Liver (tissue), 7 donors: ENCODE measurements at regions not wholly inside any gene's neighbourhood (a gene's known extent, or its start where the extent isn't known, plus 50 kb on each side); places are given as distances from the start of the nearest gene placed in this dataset.
A peak's percentile ranks its signal among the peaks of the same experiment; 100 is the strongest.

Experiments
- DNase-seq: peaks from one replicate; pipeline ENCODE4 v3.0.0-alpha.2; 2017; ENCODE audit warnings: low spot score
- H3K27ac ChIP-seq, 2 donors: one replicate each; pipeline ENCODE4 v1.7.0; 2013; ENCODE audit warnings: inconsistent platforms in 2 of 2, low read length in 2 of 2, control low read depth in 1 of 2, low read depth in 1 of 2, mild to moderate bottlenecking in 1 of 2
- H3K27me3 ChIP-seq, 4 donors: one replicate each; pipeline versions ENCODE4 v1.6.1 to v1.7.0; 2013; ENCODE audit warnings: low read length in 3 of 4, inconsistent platforms in 1 of 4, mild to moderate bottlenecking in 1 of 4, moderate library complexity in 1 of 4; ENCODE audit not compliant: control insufficient read depth in 4 of 4, insufficient read depth in 4 of 4
- H3K36me3 ChIP-seq, 4 donors: one replicate each; pipeline versions ENCODE4 v1.6.1 to v1.7.0; 2013; ENCODE audit warnings: low read length in 3 of 4, mild to moderate bottlenecking in 3 of 4, low read depth in 1 of 4, moderate library complexity in 1 of 4; ENCODE audit not compliant: control insufficient read depth in 4 of 4, insufficient read depth in 3 of 4
- H3K4me1 ChIP-seq, 4 donors: one replicate each; pipeline versions ENCODE4 v1.6.1 to v1.7.0; 2013; ENCODE audit warnings: low read length in 3 of 4, mild to moderate bottlenecking in 3 of 4, moderate library complexity in 1 of 4; ENCODE audit not compliant: control insufficient read depth in 4 of 4, insufficient read depth in 4 of 4
- H3K4me3 ChIP-seq, 3 donors: one replicate each; pipeline versions ENCODE4 v1.6.1 to v1.7.0; 2013; ENCODE audit warnings: low read length in 3 of 3, control low read depth in 1 of 3, low read depth in 1 of 3, mild to moderate bottlenecking in 1 of 3
- H3K9ac ChIP-seq, 2 donors: one replicate each; pipeline ENCODE4 v1.7.0; 2013; ENCODE audit warnings: low read length in 2 of 2, mild to moderate bottlenecking in 2 of 2, moderate library complexity in 2 of 2, control low read depth in 1 of 2, low read depth in 1 of 2
- H3K9me3 ChIP-seq, 4 donors: one replicate each; pipeline versions ENCODE4 v1.6.1 to v1.7.0; 2013; ENCODE audit warnings: low read length in 3 of 4; ENCODE audit not compliant: control insufficient read depth in 4 of 4
- EGR1 ChIP-seq, 2 donors: IDR thresholded peaks; 2 replicates each; pipeline ENCODE4 v1.6.1; 2016 to 2018; ENCODE audit warnings: antibody characterized with exemption in 2 of 2, low read depth in 2 of 2
- FOXA2 ChIP-seq: IDR thresholded peaks from 2 replicates; pipeline ENCODE4 v1.6.1; 2016; ENCODE audit warnings: antibody characterized with exemption
- GABPA ChIP-seq, 2 donors: IDR thresholded peaks in 1 of 2; conservative IDR thresholded peaks in 1 of 2; 2 replicates each; pipeline ENCODE4 v1.6.1; 2016; ENCODE audit warnings: antibody characterized with exemption in 2 of 2, mild to moderate bottlenecking in 1 of 2, moderate library complexity in 1 of 2
- HNF4A ChIP-seq, 2 donors: conservative IDR thresholded peaks; 2 replicates each; pipeline ENCODE4 v1.6.1; 2016; ENCODE audit warnings: antibody characterized with exemption in 2 of 2, mild to moderate bottlenecking in 2 of 2
- HNF4G ChIP-seq: IDR thresholded peaks from 2 replicates; pipeline ENCODE4 v1.6.1; 2016; ENCODE audit warnings: antibody characterized with exemption
- JUND ChIP-seq, 2 donors: IDR thresholded peaks; 2 replicates each; pipeline ENCODE4 v1.6.1; 2016; ENCODE audit warnings: antibody characterized with exemption in 2 of 2
- MAX ChIP-seq: IDR thresholded peaks from 2 replicates; pipeline ENCODE4 v1.6.1; 2016; ENCODE audit warnings: antibody characterized with exemption
- RAD21 ChIP-seq, 2 donors: IDR thresholded peaks; 2 replicates each; pipeline ENCODE4 v1.6.1; 2016; ENCODE audit warnings: antibody characterized with exemption in 2 of 2, mild to moderate bottlenecking in 2 of 2
- REST ChIP-seq: IDR thresholded peaks from 2 replicates; pipeline ENCODE4 v1.6.1; 2016; ENCODE audit warnings: antibody characterized with exemption, mild to moderate bottlenecking
- RXRA ChIP-seq, 2 donors: IDR thresholded peaks; 2 replicates each; pipeline ENCODE4 v1.6.1; 2017 to 2018; ENCODE audit warnings: antibody characterized with exemption in 2 of 2, mild to moderate bottlenecking in 1 of 2
- SP1 ChIP-seq: IDR thresholded peaks from 2 replicates; pipeline ENCODE4 v1.6.1; 2018; ENCODE audit warnings: antibody characterized with exemption, mild to moderate bottlenecking
- TAF1 ChIP-seq: conservative IDR thresholded peaks from 2 replicates; pipeline ENCODE4 v1.6.1; 2016; ENCODE audit warnings: antibody characterized with exemption, mild to moderate bottlenecking
- YY1 ChIP-seq: IDR thresholded peaks from 2 replicates; pipeline ENCODE4 v1.6.1; 2016; ENCODE audit warnings: antibody characterized with exemption, mild to moderate bottlenecking
- WGBS: extraction: QIAGEN DNeasy Blood & Tissue Kit; methylation state at CpG from one replicate; pipeline ENCODE4 v1.1.7; 2013; 5-methylcytosine and 5-hydroxymethylcytosine counted together
- TF ChIP-seq, protein P1 (sequence below): IDR thresholded peaks from 2 replicates; pipeline ENCODE4 v1.6.1; 2016; ENCODE audit warnings: antibody characterized with exemption
- TF ChIP-seq, protein P2 (sequence below): IDR thresholded peaks from 2 replicates; pipeline ENCODE4 v1.6.1; 2016; ENCODE audit warnings: antibody characterized with exemption
- donor health status: healthy.
- donor health status: healthy.
- donor health status: healthy.
- donor health status: healthy.

DNA sequence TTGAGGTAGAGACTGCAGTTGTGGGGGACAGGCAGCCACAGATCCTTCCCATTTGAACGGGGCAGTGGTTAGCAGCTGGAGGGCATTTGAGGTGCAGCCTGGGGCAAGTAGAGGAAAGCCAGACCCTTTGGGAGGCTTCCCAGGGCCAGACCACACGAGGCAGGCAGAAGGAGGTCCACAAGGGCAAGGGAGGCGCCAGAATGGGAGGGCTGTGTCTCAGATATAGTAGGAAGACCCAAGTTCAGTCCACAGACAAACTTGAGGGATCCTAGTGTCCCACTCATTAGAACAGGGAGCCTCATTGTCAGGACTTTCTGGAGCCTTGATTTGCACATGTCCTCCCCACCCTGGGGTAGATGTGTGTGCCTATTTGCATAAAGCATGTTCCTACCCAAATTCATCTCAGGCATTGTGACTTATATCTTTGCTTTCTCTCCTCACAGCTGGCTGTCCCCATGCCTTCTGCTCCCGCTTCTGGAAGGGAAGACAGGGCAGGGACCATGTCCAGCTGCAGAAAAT is 166.0 kb downstream of the VEGFA start (continued):
- TF ChIP-seq, protein P1, sequence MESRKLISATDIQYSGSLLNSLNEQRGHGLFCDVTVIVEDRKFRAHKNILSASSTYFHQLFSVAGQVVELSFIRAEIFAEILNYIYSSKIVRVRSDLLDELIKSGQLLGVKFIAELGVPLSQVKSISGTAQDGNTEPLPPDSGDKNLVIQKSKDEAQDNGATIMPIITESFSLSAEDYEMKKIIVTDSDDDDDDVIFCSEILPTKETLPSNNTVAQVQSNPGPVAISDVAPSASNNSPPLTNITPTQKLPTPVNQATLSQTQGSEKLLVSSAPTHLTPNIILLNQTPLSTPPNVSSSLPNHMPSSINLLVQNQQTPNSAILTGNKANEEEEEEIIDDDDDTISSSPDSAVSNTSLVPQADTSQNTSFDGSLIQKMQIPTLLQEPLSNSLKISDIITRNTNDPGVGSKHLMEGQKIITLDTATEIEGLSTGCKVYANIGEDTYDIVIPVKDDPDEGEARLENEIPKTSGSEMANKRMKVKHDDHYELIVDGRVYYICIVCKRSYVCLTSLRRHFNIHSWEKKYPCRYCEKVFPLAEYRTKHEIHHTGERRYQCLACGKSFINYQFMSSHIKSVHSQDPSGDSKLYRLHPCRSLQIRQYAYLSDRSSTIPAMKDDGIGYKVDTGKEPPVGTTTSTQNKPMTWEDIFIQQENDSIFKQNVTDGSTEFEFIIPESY = no peak
- TF ChIP-seq FOXA2 = no peak
- TF ChIP-seq SP1 = no peak
- TF ChIP-seq TAF1 = no peak
- TF ChIP-seq HNF4G = no peak

GRCh38 chr6:43934803-43935602 is 165.0 kb downstream of the VEGFA start:
- H3K9me3 ChIP-seq = no peaks in the 10 kb centered on the region
- no peak overlapping the region for H3K27ac ChIP-seq
- no peaks in the 10 kb centered on the region for H3K27me3 ChIP-seq
- 77% methylated on average over 9 of the region's 9 CpGs for WGBS
- DNase-seq = no peak
- H3K36me3 ChIP-seq = no peaks in the 10 kb centered on the region
- H3K9ac ChIP-seq = no peak overlapping the region
- H3K4me3 ChIP-seq = no peak overlapping the region
- no peaks in the 10 kb centered on the region for H3K4me1 ChIP-seq
- TF ChIP-seq RAD21 (IDR thresholded peaks at IDR 0.05) = no peak
- TF ChIP-seq, protein P2, sequence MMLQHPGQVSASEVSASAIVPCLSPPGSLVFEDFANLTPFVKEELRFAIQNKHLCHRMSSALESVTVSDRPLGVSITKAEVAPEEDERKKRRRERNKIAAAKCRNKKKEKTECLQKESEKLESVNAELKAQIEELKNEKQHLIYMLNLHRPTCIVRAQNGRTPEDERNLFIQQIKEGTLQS = no peak
- no peak for TF ChIP-seq EGR1 (IDR thresholded peaks at IDR 0.05; ENCODE audit: low read depth in 2 of 2)
- TF ChIP-seq JUND (IDR thresholded peaks at IDR 0.05) = no peak
- TF ChIP-seq GABPA (IDR thresholded peaks at IDR 0.05 in 1 of 2, conservative IDR thresholded peaks at IDR 0.05 in 1 of 2) = no peak
- TF ChIP-seq YY1 = no peak
- no peak for TF ChIP-seq REST
- no peak for TF ChIP-seq TAF1
- peak in 1 of 2 donors; percentile 49 for TF ChIP-seq HNF4A (conservative IDR thresholded peaks at IDR 0.05)
- TF ChIP-seq MAX = no peak
- TF ChIP-seq RXRA (IDR thresholded peaks at IDR 0.05) = peak in 1 of 2 donors; percentile 56
